ENCODE measurements at regions not wholly inside any gene's neighbourhood (a gene's known extent, or its start where the extent isn't known, plus 50 kb on each side); places are given as distances from the start of the nearest gene placed in this dataset.

DNA sequence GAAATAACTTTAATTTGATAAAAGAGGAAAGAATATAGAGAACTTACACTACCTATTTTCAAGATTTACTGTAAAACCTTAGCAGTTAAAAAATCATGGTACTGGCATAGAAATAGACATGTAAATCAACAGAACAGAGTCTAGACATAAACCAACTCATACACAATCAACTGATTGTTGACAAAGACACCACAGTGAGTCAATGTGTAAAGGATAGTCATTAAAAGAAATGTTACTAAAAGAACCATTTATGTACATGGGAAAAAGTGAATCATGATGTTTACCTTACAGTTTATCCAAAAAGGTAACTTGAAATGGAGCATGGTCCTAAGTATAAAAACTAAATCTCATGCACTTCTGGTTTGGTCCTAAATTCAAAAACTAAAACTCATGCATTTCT lies 847.4 kb downstream of the IGSF11 start:
- no peak overlapping the region for H3K27ac ChIP-seq (ENCODE audit: low read depth, low read length)
- H3K9me3 ChIP-seq (ENCODE audit: control insufficient read depth in 1 of 2, low read length in 2 of 2), result peaks cover 6% of the 10 kb centered on the region in 2 donors
- H3K36me3 ChIP-seq (ENCODE audit: control insufficient read depth in 1 of 2, insufficient read depth in 2 of 2, low read length in 2 of 2), result no peaks in the 10 kb centered on the region
- no peak overlapping the region for H3K4me3 ChIP-seq (ENCODE audit: low read depth in 1 of 2, low read length in 2 of 2)
- H3K27me3 ChIP-seq (ENCODE audit: control insufficient read depth in 1 of 2, insufficient read depth in 2 of 2, low read length in 2 of 2), result no peaks in the 10 kb centered on the region
- no peaks in the 10 kb centered on the region for H3K4me1 ChIP-seq (ENCODE audit: control insufficient read depth in 1 of 2, insufficient read depth in 2 of 2, low read length in 2 of 2)
- H3K9ac ChIP-seq (ENCODE audit: low read depth in 1 of 2, low read length in 2 of 2), result no peak overlapping the region

DNA sequence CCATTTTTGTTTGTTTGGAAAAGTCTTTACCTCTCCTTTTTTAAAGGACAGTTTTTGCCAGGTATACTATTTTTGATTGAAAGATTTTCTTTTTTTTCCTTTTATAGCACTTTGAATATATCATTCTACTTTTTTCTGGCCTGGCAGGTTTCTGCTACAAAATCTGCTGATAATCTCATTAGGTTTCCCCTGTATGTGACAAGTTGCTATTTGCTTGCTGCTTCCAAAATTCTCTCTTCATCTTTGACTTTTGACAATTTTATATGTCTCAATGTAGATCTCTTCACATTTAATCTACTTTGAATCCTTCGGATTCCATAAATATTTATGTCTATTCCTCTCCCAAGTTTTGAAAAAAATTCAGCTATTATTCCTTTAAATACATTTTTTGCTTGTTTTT lies 838.5 kb downstream of the IGSF11 start:
- Histone ChIP-seq H3K27me3 (ENCODE audit: control insufficient read depth in 1 of 2, insufficient read depth in 2 of 2, low read length in 2 of 2) (no peaks in the 10 kb centered on the region), H3K36me3 (ENCODE audit: control insufficient read depth in 1 of 2, insufficient read depth in 2 of 2, low read length in 2 of 2) (no peaks in the 10 kb centered on the region), H3K9ac (ENCODE audit: low read depth in 1 of 2, low read length in 2 of 2) (no peak overlapping the region), H3K9me3 (ENCODE audit: control insufficient read depth in 1 of 2, low read length in 2 of 2) (peaks cover 15 to 32% of the 10 kb centered on the region in 2 donors), H3K4me3 (ENCODE audit: low read depth in 1 of 2, low read length in 2 of 2) (no peak overlapping the region), H3K27ac (ENCODE audit: low read depth, low read length) (no peak overlapping the region), H3K4me1 (ENCODE audit: control insufficient read depth in 1 of 2, insufficient read depth in 2 of 2, low read length in 2 of 2) (no peaks in the 10 kb centered on the region)

- no peak overlapping the region for H3K27ac ChIP-seq (ENCODE audit: low read depth, low read length)
- no peak overlapping the region for H3K9ac ChIP-seq (ENCODE audit: low read depth in 1 of 2, low read length in 2 of 2)
- H3K36me3 ChIP-seq (ENCODE audit: control insufficient read depth in 1 of 2, insufficient read depth in 2 of 2, low read length in 2 of 2), result no peaks in the 10 kb centered on the region
- H3K4me3 ChIP-seq (ENCODE audit: low read depth in 1 of 2, low read length in 2 of 2), result no peak overlapping the region
- peaks cover 10 to 33% of the 10 kb centered on the region in 2 donors for H3K9me3 ChIP-seq (ENCODE audit: control insufficient read depth in 1 of 2, low read length in 2 of 2)
- H3K4me1 ChIP-seq (ENCODE audit: control insufficient read depth in 1 of 2, insufficient read depth in 2 of 2, low read length in 2 of 2), result no peaks in the 10 kb centered on the region
- H3K27me3 ChIP-seq (ENCODE audit: control insufficient read depth in 1 of 2, insufficient read depth in 2 of 2, low read length in 2 of 2), result no peaks in the 10 kb centered on the region
These were observed 835.6 kb downstream of the IGSF11 start for GRCh38 chr3:118199044-118199443.

DNA sequence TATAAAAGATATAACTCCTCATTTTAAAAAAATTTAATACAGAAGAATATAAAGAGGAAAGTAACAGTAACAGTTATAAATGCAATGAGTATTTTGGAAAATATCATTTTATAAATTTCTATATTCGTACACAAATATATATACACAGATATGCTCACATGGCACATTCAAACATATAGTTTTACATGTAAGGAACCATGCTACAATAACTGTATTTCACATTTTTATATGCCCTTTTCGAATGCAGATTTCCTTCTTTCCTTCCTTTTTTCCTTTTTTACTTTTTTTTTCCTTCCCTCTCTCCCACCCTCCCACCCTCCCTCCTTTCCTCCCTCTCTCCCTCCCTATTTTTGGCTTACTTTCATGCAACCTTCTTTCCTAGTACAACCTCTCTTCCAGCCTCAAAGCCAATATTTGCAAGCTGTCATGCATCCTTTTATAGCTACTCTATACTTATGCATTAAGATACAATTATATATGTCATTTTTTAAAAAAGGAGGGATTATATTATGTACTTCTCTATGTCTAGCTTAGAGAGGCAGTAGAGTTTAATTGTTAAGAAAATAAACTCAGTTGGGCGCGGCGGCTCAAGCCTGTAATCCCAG lies 830.5 kb downstream of the IGSF11 start:
- no peaks in the 10 kb centered on the region for H3K36me3 ChIP-seq (ENCODE audit: control insufficient read depth in 1 of 2, insufficient read depth in 2 of 2, low read length in 2 of 2)
- H3K4me1 ChIP-seq (ENCODE audit: control insufficient read depth in 1 of 2, insufficient read depth in 2 of 2, low read length in 2 of 2), result no peaks in the 10 kb centered on the region
- H3K27ac ChIP-seq (ENCODE audit: low read depth, low read length), result no peak overlapping the region
- H3K4me3 ChIP-seq (ENCODE audit: low read depth in 1 of 2, low read length in 2 of 2), result no peak overlapping the region
- peaks cover 5 to 23% of the 10 kb centered on the region in 2 donors for H3K9me3 ChIP-seq (ENCODE audit: control insufficient read depth in 1 of 2, low read length in 2 of 2)
- H3K27me3 ChIP-seq (ENCODE audit: control insufficient read depth in 1 of 2, insufficient read depth in 2 of 2, low read length in 2 of 2), result no peaks in the 10 kb centered on the region
- H3K9ac ChIP-seq (ENCODE audit: low read depth in 1 of 2, low read length in 2 of 2), result no peak overlapping the region

GRCh38 chr3:118207271-118207670 lies 827.4 kb downstream of the IGSF11 start:
- Histone ChIP-seq H3K4me3 (ENCODE audit: low read depth in 1 of 2, low read length in 2 of 2) (no peak overlapping the region), H3K36me3 (ENCODE audit: control insufficient read depth in 1 of 2, insufficient read depth in 2 of 2, low read length in 2 of 2) (no peaks in the 10 kb centered on the region), H3K9ac (ENCODE audit: low read depth in 1 of 2, low read length in 2 of 2) (no peak overlapping the region), H3K4me1 (ENCODE audit: control insufficient read depth in 1 of 2, insufficient read depth in 2 of 2, low read length in 2 of 2) (no peaks in the 10 kb centered on the region), H3K9me3 (ENCODE audit: control insufficient read depth in 1 of 2, low read length in 2 of 2) (peaks cover 2 to 5% of the 10 kb centered on the region in 2 donors), H3K27ac (ENCODE audit: low read depth, low read length) (no peak overlapping the region), H3K27me3 (ENCODE audit: control insufficient read depth in 1 of 2, insufficient read depth in 2 of 2, low read length in 2 of 2) (no peaks in the 10 kb centered on the region)

DNA sequence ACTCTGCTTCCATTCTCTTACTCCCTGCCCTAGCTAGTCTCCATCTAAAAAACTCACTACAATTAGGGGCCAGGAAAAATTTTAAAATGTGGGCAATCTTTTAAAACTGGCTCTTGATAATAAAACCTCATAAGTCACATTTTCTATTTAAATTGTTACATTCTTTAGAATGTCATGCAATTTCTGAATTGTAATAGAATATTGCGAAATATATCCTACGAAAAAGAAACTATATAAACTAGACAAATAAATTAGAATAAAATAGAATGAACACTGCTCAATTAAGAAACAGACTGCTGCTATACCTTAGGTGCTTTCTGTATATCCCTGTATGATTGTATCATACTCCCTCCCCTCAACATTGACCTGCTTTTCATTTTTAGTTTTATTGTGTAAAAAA lies 826.0 kb downstream of the IGSF11 start:
- Histone ChIP-seq H3K9ac (ENCODE audit: low read depth in 1 of 2, low read length in 2 of 2) (no peak overlapping the region), H3K27me3 (ENCODE audit: control insufficient read depth in 1 of 2, insufficient read depth in 2 of 2, low read length in 2 of 2) (no peaks in the 10 kb centered on the region), H3K36me3 (ENCODE audit: control insufficient read depth in 1 of 2, insufficient read depth in 2 of 2, low read length in 2 of 2) (no peaks in the 10 kb centered on the region), H3K4me1 (ENCODE audit: control insufficient read depth in 1 of 2, insufficient read depth in 2 of 2, low read length in 2 of 2) (no peaks in the 10 kb centered on the region), H3K4me3 (ENCODE audit: low read depth in 1 of 2, low read length in 2 of 2) (no peak overlapping the region), H3K27ac (ENCODE audit: low read depth, low read length) (no peak overlapping the region), H3K9me3 (ENCODE audit: control insufficient read depth in 1 of 2, low read length in 2 of 2) (peaks cover 2 to 5% of the 10 kb centered on the region in 2 donors)

DNA sequence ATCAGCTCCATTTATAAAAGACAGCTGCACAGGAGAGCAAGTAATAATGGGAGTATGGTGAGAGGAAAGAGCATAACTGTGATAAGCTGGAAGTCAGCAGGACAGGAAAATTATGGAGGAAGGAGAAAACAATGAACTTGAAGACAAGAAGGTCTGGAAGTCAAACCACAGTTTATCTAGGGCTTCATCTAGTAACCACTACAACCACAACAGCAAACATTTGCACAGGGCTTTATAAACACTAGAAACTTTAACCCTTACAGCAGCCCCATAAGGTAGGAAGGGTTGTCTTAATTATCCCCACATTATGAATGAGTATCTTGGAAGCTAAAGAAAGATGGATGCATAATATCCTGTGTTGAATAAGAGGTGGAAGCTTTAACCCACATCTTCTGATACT lies 820.8 kb downstream of the IGSF11 start:
- H3K36me3 ChIP-seq (ENCODE audit: control insufficient read depth in 1 of 2, insufficient read depth in 2 of 2, low read length in 2 of 2), result no peaks in the 10 kb centered on the region
- H3K4me1 ChIP-seq (ENCODE audit: control insufficient read depth in 1 of 2, insufficient read depth in 2 of 2, low read length in 2 of 2), result no peaks in the 10 kb centered on the region
- H3K4me3 ChIP-seq (ENCODE audit: low read depth in 1 of 2, low read length in 2 of 2), result no peak overlapping the region
- no peaks in the 10 kb centered on the region for H3K27me3 ChIP-seq (ENCODE audit: control insufficient read depth in 1 of 2, insufficient read depth in 2 of 2, low read length in 2 of 2)
- peaks cover 0 to 2% of the 10 kb centered on the region in 2 donors for H3K9me3 ChIP-seq (ENCODE audit: control insufficient read depth in 1 of 2, low read length in 2 of 2)
- no peak overlapping the region for H3K9ac ChIP-seq (ENCODE audit: low read depth in 1 of 2, low read length in 2 of 2)
- no peak overlapping the region for H3K27ac ChIP-seq (ENCODE audit: low read depth, low read length)

DNA sequence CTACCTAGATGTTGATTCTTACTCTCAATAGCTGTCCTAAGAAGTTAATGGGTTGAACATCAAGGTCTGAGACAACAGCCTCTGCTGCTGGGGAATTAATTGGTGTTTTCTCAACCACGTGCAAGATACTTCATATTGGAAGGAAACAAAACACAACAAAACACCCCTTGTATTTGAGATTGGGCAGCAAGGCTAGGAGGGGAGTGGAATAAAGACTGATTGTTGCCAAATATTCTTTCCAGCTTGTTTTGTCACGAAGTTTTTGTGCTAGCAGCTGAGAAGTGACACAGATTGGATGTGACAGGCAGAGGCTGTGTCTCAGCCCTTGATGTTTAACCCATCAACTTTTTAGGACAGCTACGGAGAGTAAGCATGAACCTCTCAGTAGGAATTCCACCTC lies 808.4 kb downstream of the IGSF11 start:
- Histone ChIP-seq H3K9ac (ENCODE audit: low read depth in 1 of 2, low read length in 2 of 2) (no peak overlapping the region), H3K4me3 (ENCODE audit: low read depth in 1 of 2, low read length in 2 of 2) (no peak overlapping the region), H3K4me1 (ENCODE audit: control insufficient read depth in 1 of 2, insufficient read depth in 2 of 2, low read length in 2 of 2) (peaks cover 0 to 4% of the 10 kb centered on the region in 2 donors), H3K36me3 (ENCODE audit: control insufficient read depth in 1 of 2, insufficient read depth in 2 of 2, low read length in 2 of 2) (no peaks in the 10 kb centered on the region), H3K9me3 (ENCODE audit: control insufficient read depth in 1 of 2, low read length in 2 of 2) (peaks cover 2 to 15% of the 10 kb centered on the region in 2 donors), H3K27me3 (ENCODE audit: control insufficient read depth in 1 of 2, insufficient read depth in 2 of 2, low read length in 2 of 2) (no peaks in the 10 kb centered on the region), H3K27ac (ENCODE audit: low read depth, low read length) (no peak overlapping the region)

DNA sequence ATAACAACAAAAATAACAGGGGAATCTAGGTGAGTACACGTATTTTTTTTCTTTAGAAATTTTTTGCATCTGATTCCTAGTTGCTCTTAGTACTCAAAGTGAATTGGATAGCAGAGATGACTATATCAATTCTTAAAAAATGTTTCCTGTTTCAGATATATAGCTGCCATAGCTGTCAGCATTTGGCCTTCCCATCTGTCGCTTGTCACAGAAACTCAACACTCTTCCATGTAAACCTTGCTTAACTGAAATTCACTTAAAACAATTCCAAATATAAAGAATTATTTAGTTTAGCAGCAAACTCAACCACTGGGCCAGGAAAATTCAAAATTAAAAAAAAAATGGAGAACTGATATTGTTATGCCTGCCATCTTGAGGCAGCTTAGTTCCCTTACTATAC lies 807.5 kb downstream of the IGSF11 start:
- Histone ChIP-seq H3K36me3 (ENCODE audit: control insufficient read depth in 1 of 2, insufficient read depth in 2 of 2, low read length in 2 of 2) (no peaks in the 10 kb centered on the region), H3K27me3 (ENCODE audit: control insufficient read depth in 1 of 2, insufficient read depth in 2 of 2, low read length in 2 of 2) (no peaks in the 10 kb centered on the region), H3K4me1 (ENCODE audit: control insufficient read depth in 1 of 2, insufficient read depth in 2 of 2, low read length in 2 of 2) (peaks cover 0 to 4% of the 10 kb centered on the region in 2 donors), H3K27ac (ENCODE audit: low read depth, low read length) (no peak overlapping the region), H3K4me3 (ENCODE audit: low read depth in 1 of 2, low read length in 2 of 2) (no peak overlapping the region), H3K9me3 (ENCODE audit: control insufficient read depth in 1 of 2, low read length in 2 of 2) (peaks cover 2 to 12% of the 10 kb centered on the region in 2 donors), H3K9ac (ENCODE audit: low read depth in 1 of 2, low read length in 2 of 2) (no peak overlapping the region)

DNA sequence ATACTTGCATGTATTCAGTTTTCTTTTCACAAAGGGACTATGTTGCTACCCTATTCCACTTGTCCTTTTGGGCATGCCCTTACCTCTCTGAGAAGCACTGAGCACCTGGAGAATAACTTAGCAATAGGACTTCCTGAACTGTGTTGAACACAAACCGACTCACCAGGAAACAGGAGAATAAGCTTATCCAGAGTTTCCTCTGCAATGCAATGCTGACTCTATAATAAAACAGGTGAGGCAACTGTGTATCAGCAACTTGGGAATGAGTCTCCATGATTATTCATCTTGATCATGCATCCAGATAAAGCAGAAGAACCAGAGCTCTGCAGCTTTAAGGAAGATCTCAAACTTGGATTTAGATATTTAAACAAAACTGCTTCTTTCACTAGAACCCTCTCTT lies 806.5 kb downstream of the IGSF11 start:
- no peak overlapping the region for H3K27ac ChIP-seq (ENCODE audit: low read depth, low read length)
- peaks cover 0 to 4% of the 10 kb centered on the region in 2 donors for H3K4me1 ChIP-seq (ENCODE audit: control insufficient read depth in 1 of 2, insufficient read depth in 2 of 2, low read length in 2 of 2)
- H3K4me3 ChIP-seq (ENCODE audit: low read depth in 1 of 2, low read length in 2 of 2), result no peak overlapping the region
- H3K9ac ChIP-seq (ENCODE audit: low read depth in 1 of 2, low read length in 2 of 2), result no peak overlapping the region
- no peaks in the 10 kb centered on the region for H3K27me3 ChIP-seq (ENCODE audit: control insufficient read depth in 1 of 2, insufficient read depth in 2 of 2, low read length in 2 of 2)
- no peaks in the 10 kb centered on the region for H3K36me3 ChIP-seq (ENCODE audit: control insufficient read depth in 1 of 2, insufficient read depth in 2 of 2, low read length in 2 of 2)
- H3K9me3 ChIP-seq (ENCODE audit: control insufficient read depth in 1 of 2, low read length in 2 of 2), result peaks cover 2 to 17% of the 10 kb centered on the region in 2 donors

DNA sequence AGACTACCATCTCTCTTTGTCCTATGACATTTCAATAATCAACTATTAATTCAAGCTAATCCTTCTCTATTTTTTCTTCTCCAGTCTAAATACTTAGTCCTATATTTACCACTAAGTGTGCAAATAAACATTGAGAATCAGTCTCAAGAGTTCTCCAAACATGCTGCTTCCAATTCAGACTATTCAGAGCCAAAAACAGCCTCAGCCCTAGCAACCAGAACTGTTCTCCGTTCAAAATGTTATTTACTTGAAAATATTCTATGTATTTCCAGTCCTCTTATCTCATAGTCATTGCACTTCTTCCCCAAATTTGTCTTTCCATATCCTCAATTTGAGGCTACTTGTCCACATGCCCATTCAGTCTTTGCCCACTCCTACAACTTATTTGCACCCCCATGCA lies 805.5 kb downstream of the IGSF11 start:
- Histone ChIP-seq H3K36me3 (ENCODE audit: control insufficient read depth in 1 of 2, insufficient read depth in 2 of 2, low read length in 2 of 2) (no peaks in the 10 kb centered on the region), H3K9ac (ENCODE audit: low read depth in 1 of 2, low read length in 2 of 2) (no peak overlapping the region), H3K27ac (ENCODE audit: low read depth, low read length) (no peak overlapping the region), H3K4me3 (ENCODE audit: low read depth in 1 of 2, low read length in 2 of 2) (no peak overlapping the region), H3K27me3 (ENCODE audit: control insufficient read depth in 1 of 2, insufficient read depth in 2 of 2, low read length in 2 of 2) (no peaks in the 10 kb centered on the region), H3K9me3 (ENCODE audit: control insufficient read depth in 1 of 2, low read length in 2 of 2) (peaks cover 2 to 17% of the 10 kb centered on the region in 2 donors), H3K4me1 (ENCODE audit: control insufficient read depth in 1 of 2, insufficient read depth in 2 of 2, low read length in 2 of 2) (peaks cover 0 to 4% of the 10 kb centered on the region in 2 donors)
